ENCODE measurements at regions not wholly inside any gene's neighbourhood (a gene's known extent, or its start where the extent isn't known, plus 50 kb on each side); places are given as distances from the start of the nearest gene placed in this dataset.
A peak's percentile ranks its signal among the peaks of the same experiment; 100 is the strongest.

DNA sequence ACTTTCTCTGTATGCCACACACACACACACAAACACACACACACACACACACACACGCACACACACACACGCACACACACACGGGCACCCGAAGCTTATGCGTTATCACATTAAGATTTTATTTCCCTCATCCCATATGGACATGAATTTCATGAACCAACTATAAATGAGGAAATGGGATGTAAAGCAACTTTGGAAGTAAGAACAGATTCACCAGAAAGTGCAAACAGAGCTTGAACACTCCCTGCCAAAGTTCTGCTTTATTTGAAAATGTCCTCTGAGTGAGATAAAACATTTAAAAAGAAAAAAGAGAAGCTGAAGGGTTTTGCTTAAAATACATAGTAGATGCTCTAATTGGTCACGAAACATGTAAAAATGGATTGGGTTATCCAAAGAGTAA, 90.4 kb upstream of the OTX2 start:
- DNase-seq = no peak

DNA sequence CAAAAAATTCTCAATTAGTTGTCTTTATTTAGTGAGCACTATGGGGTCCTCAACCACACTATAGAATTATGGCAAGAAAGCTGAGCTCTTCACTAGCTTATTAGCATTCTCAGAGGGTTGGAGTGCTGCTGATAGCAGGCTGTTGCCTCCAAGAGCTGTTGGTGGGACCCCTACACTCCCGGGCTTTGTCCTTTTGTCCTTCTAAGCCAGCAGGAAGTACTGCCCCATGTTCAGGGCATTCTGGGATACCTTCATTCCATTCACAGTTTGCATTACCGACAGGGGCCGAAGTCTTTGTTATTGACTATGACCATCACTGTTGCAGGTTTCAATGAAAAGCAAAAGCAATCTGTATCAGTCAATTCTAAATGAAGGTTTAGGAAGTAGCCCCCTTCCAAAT, 89.5 kb upstream of the OTX2 start:
- no peak for DNase-seq

DNA sequence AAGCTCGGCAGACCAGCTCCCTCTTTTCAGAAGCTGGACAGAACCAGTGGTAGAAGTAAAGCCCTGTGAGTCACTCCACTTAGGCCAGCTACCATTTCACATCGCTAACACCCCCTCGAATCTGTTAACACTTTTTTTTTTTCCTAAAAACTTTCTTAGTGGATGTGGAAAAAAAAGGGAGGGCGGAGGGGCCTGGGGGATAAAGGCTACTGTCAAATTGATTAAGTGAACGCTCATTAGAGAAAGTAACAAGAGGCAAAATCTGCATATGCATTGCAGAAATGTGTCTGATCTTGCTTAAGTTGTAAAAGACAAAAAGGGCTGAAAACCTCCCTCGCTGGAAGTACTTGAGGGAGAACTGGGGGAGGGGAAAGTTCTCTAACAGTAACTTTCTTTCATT, 86.6 kb upstream of the OTX2 start:
- no peak for DNase-seq

DNA sequence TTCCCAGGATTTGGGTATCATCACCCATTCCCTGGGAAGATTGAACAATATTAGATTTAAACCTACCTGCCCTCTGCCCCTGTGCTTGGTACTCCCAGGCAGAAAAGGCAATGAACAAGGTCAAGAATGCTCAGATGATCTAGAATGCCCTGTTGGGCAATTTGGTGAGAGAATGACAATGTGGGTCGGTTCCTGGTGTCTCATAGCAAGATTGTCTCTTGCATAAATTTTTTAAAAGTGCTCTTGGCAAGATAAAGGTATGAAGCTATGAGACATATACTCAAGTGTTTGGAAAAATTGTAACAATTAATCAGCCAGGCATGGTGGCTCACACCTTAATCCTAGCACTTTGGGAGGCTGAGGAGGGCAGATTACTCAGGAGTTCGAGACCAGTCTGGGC, 86.0 kb upstream of the OTX2 start:
- DNase-seq = no peak

DNA sequence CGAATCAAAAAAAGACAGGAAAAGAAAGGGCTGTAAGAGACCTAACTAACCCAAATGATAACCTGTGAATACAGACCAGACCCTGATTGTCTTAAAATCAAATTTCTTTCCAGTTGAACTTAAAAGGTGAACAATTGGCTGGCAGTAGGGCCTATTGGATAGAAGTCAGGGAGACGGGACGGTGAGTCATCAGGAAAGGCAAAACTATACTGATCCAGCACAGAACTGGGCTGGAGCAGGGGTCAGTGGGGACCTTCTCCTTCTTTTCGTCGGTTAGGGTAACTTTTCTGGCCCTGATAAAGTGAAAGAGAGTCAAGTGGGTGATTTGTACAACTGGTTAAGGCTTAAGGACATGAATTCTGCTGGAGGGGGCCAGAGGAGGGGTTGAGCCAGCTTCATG, 84.9 kb upstream of the OTX2 start:
- DNase-seq = no peak

DNA sequence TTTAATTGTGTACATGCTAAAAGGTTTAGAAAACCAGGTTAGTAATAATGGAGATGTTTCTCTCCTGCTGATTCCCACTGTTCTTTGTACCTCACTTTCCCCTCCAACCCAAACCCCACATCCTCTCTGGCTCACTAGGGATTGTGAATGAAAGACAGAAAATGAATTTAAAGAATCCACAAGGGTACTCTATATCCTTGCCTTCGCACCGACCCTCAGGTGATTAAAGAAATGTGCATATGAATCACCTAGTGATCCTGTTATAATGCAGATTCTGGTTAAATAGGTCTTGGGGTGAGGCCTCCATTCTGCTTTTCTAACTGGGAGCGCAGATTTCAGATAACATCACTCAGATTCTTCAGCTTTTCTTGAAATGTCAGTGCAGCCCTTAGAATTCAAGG, 84.3 kb upstream of the OTX2 start:
- DNase-seq = no peak

DNA sequence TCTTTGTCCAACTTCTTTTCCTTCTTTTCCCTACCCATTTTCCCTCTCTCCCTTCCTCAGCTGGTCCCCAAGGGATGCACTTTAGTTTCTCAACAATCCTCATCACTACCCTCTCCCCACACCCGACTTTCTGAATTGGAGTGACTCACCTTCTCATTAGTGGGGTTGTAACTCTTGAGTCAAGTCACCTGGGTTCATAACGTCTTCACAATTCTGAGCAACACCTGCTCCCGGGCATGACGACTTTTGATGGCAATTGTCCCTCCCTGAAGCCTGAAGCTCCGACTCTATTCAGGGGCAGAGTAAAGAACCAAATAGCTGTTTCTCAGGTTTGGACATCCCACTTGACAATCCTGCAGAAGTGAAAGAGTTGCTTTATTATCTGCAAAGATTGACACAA, 82.7 kb upstream of the OTX2 start:
- DNase-seq = no peak

DNA sequence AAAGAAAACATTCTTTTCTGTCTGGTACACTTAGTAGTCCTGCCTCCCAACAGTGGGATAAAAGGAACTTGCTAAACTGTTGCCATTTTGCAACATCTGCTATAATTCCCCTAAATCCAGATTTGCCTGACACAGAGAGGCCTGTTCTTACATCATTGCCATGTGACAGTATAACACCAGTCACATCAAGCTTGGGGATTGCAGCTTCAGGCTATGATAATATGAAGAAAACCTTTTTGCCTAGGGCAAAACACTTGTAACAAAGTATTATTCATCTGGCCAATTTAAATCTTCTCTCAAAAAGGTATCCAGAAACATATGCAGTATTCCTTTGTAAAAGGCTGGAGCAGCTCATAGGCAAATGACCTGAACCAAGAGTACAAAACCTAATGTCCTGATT, 80.9 kb upstream of the OTX2 start:
- DNase-seq = peak; percentile 3 to 38

DNA sequence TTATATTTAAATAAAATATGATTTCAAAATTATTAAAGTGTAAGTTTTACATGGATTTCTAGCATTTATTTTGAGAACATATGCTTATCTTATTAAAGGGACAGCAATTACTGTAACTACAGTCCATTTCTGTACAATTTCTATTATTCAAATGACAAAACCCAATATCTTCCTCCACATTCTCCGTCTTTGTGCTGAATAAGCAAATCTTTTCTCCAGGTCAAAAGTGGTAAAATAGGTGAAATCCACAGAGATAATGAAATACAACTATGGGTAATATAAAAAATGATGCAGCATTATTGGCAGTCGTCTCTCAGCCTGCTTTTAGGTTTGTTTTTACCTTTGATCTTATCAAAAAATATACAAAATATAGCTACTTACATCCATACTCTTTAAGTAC, 79.4 kb upstream of the OTX2 start:
- DNase-seq = no peak

DNA sequence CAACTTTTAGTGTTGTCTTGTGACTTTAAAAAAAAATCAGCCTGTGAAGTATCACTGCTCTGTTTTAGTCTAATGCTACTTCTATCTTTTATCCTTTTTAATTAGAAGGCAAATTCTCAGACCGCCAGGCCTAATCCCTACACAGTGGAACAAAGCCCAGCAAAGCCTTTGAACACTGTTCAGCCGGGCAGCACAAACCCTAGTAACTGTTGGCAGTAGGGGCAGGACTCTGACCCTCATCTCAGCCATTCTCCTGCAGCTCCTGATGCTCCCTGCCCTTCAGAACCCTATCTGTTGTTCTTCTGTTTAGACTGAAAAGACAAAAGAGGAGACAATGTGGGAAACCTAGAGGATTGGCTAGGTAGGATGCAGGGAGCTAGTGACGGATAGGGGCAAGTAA, 78.0 kb upstream of the OTX2 start:
- DNase-seq = no peak

DNA sequence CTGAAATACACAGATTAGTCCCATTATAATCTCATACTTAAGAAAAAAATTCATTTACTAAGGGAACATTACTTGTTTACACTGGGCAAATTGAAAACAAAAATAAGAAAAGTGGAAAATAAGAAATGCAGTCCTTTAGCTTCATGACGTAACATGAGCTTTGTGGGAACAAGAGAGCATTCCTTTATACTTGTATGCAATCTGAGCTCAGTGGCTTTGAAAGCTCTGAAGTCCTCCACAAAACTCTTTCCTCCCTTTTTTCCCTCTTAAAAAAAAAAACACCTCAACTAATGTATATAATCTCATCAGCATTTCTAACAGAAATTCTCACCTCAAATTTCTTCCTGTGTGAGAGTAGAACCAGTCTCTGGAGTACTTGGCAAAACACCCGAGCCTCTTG, 76.9 kb upstream of the OTX2 start:
- DNase-seq = no peak

DNA sequence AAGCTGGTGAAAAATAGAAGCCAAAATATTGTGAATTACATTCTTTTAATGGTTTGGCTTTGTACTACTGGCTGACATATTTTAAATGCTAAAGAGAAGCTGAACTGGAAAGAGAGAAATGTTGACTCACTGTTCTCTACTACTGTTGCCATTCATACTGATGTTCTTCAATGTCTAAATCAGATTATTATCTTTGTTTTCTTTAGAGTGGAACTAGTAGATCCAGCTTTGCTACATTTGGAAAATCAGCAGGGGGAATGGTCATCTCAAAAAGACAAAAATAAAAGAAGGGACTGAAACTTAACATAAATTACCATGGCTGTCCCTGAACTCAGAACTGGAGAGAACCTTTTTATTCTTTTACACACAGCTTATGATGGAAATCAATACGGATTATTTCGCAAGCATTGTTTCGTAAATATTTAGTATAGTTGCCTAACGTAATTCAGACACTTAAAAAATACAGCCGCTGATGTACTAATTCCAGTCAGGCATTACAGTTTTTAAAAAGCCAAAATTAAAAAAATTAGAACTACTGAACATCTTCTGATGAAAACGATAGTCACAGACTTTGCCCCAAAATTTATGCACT, 76.3 kb upstream of the OTX2 start:
- peak in 1 of 2 donors; percentile 8 for DNase-seq

DNA sequence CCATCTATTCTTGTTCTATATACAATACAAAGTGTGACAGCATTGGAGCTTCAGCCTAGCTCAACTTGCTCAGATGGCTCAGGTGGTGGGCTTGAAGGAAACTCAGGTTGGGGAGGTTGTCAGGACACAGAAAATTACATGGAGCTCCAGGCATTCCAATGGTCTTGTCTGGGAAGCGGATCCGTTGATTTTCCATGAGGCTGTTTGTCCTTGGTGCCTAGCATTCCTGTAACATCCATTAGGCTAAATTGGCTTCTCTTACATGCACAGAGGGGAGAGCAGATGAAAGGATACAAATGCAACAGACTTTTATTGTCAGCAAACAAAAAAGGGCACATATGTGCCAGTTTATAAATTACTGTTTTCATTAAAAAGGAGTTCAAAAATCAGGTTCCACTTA, 75.5 kb upstream of the OTX2 start:
- no peak for DNase-seq

DNA sequence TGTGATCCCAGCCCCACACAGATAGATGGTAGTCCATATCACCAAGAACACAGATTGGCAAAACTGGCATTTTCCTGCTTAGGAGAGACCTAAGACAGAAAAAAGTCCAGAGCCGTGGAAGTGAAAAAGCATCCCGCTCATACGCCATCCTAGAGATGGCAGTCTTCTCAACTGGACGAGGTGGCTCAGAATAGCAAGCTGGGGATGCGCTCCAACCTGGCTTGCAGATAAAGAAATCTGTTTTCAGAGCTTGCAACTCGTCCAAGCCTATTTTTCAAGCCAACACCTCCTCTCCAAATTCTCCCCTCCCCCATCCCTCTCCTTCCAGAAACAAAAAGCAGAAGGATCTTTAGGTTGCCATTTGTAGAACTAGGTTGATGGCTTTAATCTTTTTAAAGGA, 74.3 kb upstream of the OTX2 start:
- DNase-seq = no peak

DNA sequence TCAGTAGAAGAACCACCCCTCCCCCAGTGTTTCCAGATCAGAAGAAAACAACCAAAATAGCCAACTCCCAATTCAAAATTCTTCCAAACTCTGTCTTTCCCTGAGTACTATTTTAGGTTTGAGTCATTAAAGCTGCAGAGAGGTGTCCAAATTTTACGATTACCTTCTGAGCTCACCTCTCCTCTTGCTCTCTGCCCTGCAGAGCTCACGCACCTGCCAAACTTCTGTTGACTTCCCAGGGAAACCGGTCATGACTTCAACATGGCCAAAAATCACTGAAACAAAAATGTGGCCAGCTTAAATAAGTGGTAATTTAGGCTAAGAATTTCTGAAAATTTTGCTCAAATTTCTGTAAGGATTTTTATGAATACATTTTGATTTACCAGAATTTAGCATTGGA, 70.9 kb upstream of the OTX2 start:
- no peak for DNase-seq

DNA sequence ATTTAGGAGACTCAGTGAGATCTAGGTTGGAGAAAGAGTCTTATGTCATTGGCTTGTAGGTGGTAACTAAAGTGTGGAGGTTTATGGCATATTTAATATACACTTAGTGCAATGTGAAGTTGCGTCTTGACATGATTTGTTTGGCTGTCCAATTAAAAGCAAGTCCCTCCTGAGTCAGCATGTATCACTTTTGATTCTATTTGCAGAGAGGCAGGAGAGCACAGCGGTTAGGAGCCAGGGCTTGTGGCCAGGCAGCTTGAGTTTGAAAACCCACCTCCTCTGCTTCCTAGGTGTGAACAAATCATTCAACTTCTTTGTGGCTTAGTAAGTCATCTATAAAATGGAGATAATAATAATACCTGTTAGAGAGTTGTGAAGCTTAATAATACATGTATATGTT, 68.5 kb upstream of the OTX2 start:
- no peak for DNase-seq

DNA sequence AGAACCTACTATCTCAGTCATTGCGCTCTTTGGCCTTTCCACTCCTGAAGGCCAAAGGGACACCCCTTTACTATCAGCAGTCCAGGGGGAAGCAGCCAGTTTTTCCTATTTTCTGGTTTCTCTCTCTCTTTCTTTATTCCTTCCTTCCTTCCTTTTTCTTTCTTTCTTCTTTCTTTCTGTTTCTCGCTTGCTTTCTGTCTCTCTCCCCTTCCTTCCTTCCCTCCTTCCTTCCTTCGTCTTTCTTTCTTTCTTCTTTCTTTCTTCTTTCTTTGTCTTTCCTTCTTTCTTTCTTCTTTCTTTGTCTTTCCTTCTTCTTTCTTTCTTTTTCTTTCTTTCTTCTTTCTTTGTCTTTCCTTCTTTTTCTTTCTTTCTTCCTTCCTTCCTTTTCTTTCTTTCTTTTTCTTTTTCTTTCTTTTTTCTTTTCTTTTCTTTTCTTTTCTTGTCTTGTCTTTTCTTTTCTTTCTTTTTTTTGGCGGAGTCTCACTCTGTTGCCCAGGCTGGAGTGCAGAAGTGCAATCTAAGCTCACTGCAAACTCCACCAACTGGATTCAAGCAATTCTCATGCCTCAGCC, 64.9 kb upstream of the OTX2 start:
- no peak for DNase-seq

DNA sequence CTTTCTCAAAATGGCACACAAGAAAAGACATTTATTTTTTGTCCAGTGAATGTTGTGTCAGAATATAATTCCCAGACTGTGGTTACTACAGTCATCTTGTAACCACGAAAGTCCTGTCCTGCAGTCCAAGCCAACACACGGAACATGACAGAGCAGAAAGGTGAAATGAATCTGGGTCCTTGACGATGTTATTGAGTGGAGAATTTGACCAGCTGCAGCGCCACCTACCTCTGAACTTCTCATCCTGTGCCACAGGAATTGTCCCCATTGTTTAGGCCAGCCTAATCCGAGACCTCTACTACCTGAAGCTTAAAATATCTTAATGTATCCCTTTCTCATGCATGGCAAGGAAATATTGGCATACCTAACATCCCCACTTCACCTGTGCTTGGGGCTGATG, 64.1 kb upstream of the OTX2 start:
- DNase-seq = no peak

DNA sequence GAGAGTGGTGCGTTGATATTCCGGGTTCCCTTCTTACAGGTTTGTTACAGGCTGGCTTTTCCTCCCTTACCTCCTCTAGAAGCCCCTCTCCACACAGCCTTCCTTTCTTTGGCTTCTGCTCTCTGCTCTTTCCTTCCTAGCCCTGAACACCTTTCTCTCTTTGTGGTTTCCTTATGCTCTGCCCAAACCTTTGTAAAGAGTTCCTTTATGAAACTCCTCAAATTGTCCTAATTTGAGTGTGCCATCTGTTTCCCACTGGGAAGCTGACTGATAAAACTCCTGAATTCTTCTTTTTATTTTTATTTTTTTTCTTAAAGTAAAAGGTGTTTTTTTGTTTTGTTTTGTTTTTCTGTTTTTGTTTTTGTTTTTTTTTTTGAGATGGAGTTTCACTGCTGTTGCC, 60.1 kb upstream of the OTX2 start:
- no peak for DNase-seq

DNA sequence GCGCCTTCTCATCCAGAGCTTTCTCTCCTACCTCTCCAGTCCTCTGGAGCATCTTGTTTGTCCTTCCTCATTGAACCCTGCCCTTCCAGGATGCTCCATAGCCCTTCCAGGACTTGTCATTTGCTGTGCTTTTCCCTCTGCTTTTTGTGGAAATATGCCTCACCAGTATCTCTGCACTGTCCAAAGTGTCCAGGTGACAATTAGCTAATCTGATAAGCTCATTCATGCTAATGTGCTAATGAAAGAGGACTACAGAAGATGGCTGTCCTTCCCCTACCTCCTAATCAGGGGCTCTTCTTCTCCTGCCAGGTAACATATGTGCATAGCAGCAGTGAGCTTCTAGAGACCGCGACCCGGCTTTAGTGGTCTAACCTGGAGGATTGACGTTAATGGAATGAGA, 58.4 kb upstream of the OTX2 start:
- no peak for DNase-seq

DNA sequence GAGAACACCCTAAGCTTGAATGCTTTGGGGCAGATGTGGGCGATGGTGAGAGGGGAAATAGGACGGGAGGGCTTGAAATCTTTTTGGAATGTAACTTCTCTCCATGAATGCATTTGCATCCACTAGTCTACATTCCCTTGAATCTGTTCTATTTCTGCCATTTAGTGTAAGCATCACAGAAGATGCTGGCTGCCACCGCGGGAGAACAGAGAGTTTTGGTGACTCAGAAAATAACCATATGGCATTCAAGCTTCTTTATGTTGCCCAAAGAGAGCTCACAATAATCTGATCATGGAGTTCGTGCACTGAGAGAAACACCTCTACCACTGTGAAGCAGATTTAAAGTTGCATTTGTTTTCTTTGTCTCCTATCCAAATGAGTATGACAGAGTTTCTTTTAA, 52.6 kb upstream of the OTX2 start:
- DNase-seq = no peak

DNA sequence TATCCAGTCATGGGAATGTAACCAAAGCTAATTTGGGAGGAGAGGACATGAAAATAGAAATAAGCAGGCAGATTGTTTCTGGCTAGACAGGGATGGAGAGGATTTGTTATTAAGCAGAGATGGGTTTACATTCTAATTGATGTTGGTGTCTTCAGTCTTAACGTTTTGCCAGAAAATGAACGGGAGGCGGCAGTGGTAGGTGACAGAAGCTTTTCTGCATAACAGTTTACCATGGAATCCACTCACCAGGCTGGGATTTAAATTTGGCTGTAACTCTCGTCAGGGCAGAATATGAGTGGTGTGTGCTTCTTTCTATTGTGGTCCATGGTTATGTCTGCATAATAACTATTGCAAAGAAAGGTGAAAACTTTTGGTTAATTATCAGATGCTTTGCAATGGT, 50.2 kb upstream of the OTX2 start:
- DNase-seq = no peak

All from inflammatory macrophage treated with lipopolysaccharide for 1 hour (primary cell).